ENCODE measurements at regions not wholly inside any gene's neighbourhood (a gene's known extent, or its start where the extent isn't known, plus 50 kb on each side); places are given as distances from the start of the nearest gene placed in this dataset.

- peaks cover 0 to 2% (median 0%) of the 10 kb centered on the region in 3 donors for H3K9me3 Mint-ChIP-seq
- H3K27me3 Mint-ChIP-seq: no peaks in the 10 kb centered on the region
- no peak overlapping the region for H3K4me3 Mint-ChIP-seq
- H3K36me3 Mint-ChIP-seq: peaks cover 6% of the 10 kb centered on the region
- H3K27ac Mint-ChIP-seq: no peak overlapping the region
- no peaks in the 10 kb centered on the region for H3K4me1 Mint-ChIP-seq
Observed at GRCh38 chr21:17738176-17738953, 80.8 kb downstream of the C21orf91 start.

- Mint-ChIP-seq H3K4me3 (no peak overlapping the region), H3K27me3 (no peaks in the 10 kb centered on the region), H3K36me3 (peaks cover 2% of the 10 kb centered on the region), H3K27ac (no peak overlapping the region), H3K9me3 (peaks cover 0 to 2% (median 0%) of the 10 kb centered on the region in 3 donors), H3K4me1 (no peaks in the 10 kb centered on the region)
Observed at GRCh38 chr21:17736072-17736471, 83.1 kb downstream of the C21orf91 start.

GRCh38 chr21:17733209-17733608, 85.9 kb downstream of the C21orf91 start:
- no peaks in the 10 kb centered on the region for H3K27me3 Mint-ChIP-seq
- no peaks in the 10 kb centered on the region for H3K9me3 Mint-ChIP-seq
- H3K27ac Mint-ChIP-seq: no peak overlapping the region
- no peak overlapping the region for H3K4me3 Mint-ChIP-seq
- H3K36me3 Mint-ChIP-seq: no peaks in the 10 kb centered on the region
- peaks cover 0 to 4% (median 2%) of the 10 kb centered on the region in 3 donors for H3K4me1 Mint-ChIP-seq

GRCh38 chr21:17732306-17732705, 86.8 kb downstream of the C21orf91 start:
- Mint-ChIP-seq H3K4me3 (no peak overlapping the region), H3K4me1 (peaks cover 0 to 4% (median 2%) of the 10 kb centered on the region in 3 donors), H3K36me3 (no peaks in the 10 kb centered on the region), H3K27ac (no peak overlapping the region), H3K9me3 (no peaks in the 10 kb centered on the region), H3K27me3 (no peaks in the 10 kb centered on the region)

GRCh38 chr21:17731554-17731953, 87.6 kb downstream of the C21orf91 start:
- H3K27me3 Mint-ChIP-seq: no peaks in the 10 kb centered on the region
- no peak overlapping the region for H3K27ac Mint-ChIP-seq
- peaks cover 0 to 4% (median 2%) of the 10 kb centered on the region in 3 donors for H3K4me1 Mint-ChIP-seq
- H3K36me3 Mint-ChIP-seq: no peaks in the 10 kb centered on the region
- no peak overlapping the region for H3K4me3 Mint-ChIP-seq
- H3K9me3 Mint-ChIP-seq: no peaks in the 10 kb centered on the region

GRCh38 chr21:17730782-17731181, 88.4 kb downstream of the C21orf91 start:
- Mint-ChIP-seq H3K4me1 (peaks cover 0 to 4% (median 2%) of the 10 kb centered on the region in 3 donors), H3K4me3 (no peak overlapping the region), H3K27me3 (no peaks in the 10 kb centered on the region), H3K27ac (no peak overlapping the region), H3K36me3 (no peaks in the 10 kb centered on the region), H3K9me3 (no peaks in the 10 kb centered on the region)

DNA sequence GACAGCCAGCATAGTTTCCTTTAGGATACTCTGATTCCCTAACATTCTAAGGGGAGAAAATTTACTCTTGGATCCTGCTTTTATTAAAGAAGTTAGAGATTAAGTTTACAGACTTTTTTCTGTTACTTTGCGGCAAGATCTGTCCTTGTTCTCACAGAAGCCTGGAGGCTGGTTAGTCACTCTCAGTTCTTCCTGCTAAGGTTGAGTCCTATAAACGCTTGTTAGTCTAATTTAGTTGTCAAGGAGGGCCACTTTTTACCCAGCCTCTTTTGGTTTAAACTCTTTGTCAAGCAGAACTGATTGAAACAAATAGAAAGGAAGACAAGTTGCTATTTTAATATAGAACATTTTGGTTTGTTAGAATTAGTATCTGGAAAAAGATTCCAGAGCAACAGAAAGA, 89.7 kb downstream of the C21orf91 start:
- no peaks in the 10 kb centered on the region for H3K9me3 Mint-ChIP-seq
- H3K27me3 Mint-ChIP-seq: no peaks in the 10 kb centered on the region
- no peaks in the 10 kb centered on the region for H3K36me3 Mint-ChIP-seq
- no peak overlapping the region for H3K4me3 Mint-ChIP-seq
- H3K27ac Mint-ChIP-seq: no peak overlapping the region
- H3K4me1 Mint-ChIP-seq: peaks cover 0 to 4% (median 2%) of the 10 kb centered on the region in 3 donors

- Mint-ChIP-seq H3K27ac (no peak overlapping the region), H3K27me3 (no peaks in the 10 kb centered on the region), H3K36me3 (no peaks in the 10 kb centered on the region), H3K4me1 (peaks cover 0 to 4% (median 2%) of the 10 kb centered on the region in 3 donors), H3K9me3 (no peaks in the 10 kb centered on the region), H3K4me3 (no peak overlapping the region)
Observed at GRCh38 chr21:17727361-17727760, 91.8 kb downstream of the C21orf91 start.

- no peaks in the 10 kb centered on the region for H3K9me3 Mint-ChIP-seq
- no peak overlapping the region for H3K27ac Mint-ChIP-seq
- peaks cover 0 to 4% (median 2%) of the 10 kb centered on the region in 3 donors for H3K4me1 Mint-ChIP-seq
- no peak overlapping the region for H3K4me3 Mint-ChIP-seq
- H3K36me3 Mint-ChIP-seq: no peaks in the 10 kb centered on the region
- no peaks in the 10 kb centered on the region for H3K27me3 Mint-ChIP-seq
Observed at GRCh38 chr21:17726047-17726829, 92.9 kb downstream of the C21orf91 start.

GRCh38 chr21:17725339-17725738, 93.8 kb downstream of the C21orf91 start:
- H3K27ac Mint-ChIP-seq: no peak overlapping the region

DNA sequence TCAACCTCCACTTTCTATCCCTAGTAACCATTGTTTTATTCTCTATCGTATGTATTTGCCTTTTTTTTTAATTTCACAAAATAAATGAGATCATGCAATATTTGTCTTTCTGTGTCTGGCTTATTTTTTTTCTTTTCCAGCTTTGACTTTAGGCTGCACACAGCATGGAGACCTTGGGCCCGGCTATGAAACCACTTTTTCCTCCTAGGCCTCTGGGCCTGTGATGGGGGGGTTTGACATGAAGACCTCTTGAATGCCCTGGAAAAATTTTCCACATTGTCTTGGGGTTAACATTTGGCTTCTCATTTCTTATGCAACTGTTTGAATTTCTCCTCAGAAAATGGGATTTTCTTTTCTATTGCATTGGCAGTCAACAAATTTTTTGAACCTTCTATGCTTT, 100.2 kb upstream of the BTG3 start:
- Mint-ChIP-seq H3K4me1 (peaks cover 0 to 11% (median 0%) of the 10 kb centered on the region in 3 donors), H3K4me3 (no peak overlapping the region), H3K9me3 (peaks cover 3 to 9% (median 6%) of the 10 kb centered on the region in 3 donors)

More at GRCh38 chr21:17725339-17725738, 93.8 kb downstream of the C21orf91 start:
- Mint-ChIP-seq H3K4me3 (no peak overlapping the region), H3K4me1 (no peaks in the 10 kb centered on the region), H3K36me3 (no peaks in the 10 kb centered on the region), H3K27me3 (no peaks in the 10 kb centered on the region), H3K9me3 (no peaks in the 10 kb centered on the region)

GRCh38 chr21:17711896-17712295, 99.2 kb upstream of the BTG3 start:
- Mint-ChIP-seq H3K27ac (no peak overlapping the region), H3K4me1 (peaks cover 0 to 11% (median 0%) of the 10 kb centered on the region in 3 donors), H3K36me3 (peaks cover 3% of the 10 kb centered on the region), H3K4me3 (no peak overlapping the region), H3K9me3 (peaks cover 3 to 9% (median 6%) of the 10 kb centered on the region in 3 donors), H3K27me3 (no peaks in the 10 kb centered on the region)

More for the DNA sequence above, 100.2 kb upstream of the BTG3 start:
- peaks cover 4% of the 10 kb centered on the region for H3K36me3 Mint-ChIP-seq
- H3K27me3 Mint-ChIP-seq: no peaks in the 10 kb centered on the region
- H3K27ac Mint-ChIP-seq: no peak overlapping the region

DNA sequence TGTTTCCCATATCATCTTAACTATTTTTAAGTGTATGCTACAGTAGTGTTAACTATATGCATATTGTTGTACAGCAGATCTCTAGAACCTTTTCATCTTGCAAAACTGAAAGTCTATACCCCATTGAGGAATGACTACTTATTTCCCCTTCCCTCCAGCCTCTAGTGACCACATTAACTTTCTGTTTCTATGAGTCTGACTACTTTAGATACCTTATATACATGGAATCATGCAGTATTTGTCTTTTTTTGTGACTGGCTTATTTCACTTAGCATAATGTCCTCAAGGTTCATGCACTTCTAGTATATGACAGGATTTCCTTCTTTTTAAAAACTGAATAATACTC, 96.5 kb upstream of the BTG3 start:
- peaks cover 3% of the 10 kb centered on the region for H3K36me3 Mint-ChIP-seq
- no peak overlapping the region for H3K4me3 Mint-ChIP-seq
- peaks cover 2 to 9% (median 6%) of the 10 kb centered on the region in 3 donors for H3K9me3 Mint-ChIP-seq
- H3K27me3 Mint-ChIP-seq: no peaks in the 10 kb centered on the region
- peaks cover 0 to 11% (median 0%) of the 10 kb centered on the region in 3 donors for H3K4me1 Mint-ChIP-seq
- no peak overlapping the region for H3K27ac Mint-ChIP-seq

DNA sequence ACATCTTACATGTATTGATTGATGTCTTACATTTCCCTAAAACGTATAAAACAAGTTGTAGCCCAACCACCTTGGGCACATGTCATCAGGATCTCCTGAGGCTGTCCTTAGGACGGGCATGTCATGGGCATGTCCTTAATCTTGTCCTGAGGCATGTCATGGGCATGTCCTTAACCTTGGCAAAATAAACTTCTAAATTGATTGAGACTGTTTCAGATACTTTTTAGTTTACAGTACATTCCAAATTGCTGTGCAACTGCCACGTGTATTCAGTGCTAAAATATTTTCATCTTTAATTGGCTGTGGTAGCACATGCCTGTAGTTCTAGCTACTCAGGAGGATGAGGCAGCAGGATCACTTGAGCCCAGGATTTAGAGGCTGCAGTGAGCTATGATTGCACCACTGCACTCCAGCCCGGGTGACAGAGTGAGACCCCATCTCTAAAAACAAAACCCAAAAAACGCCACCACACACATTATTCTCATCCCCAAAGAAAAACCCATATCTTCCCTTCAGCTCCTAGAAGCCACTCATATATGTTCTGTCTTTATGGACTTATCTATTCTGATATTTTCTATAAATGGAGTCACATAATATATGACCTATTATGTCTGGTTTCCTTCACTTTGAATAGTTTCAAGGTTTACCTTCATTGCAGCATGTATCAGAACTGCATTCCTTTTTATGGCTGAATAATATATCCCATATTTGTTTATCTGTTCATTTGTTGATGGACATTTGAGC, 96.0 kb upstream of the BTG3 start:
- Mint-ChIP-seq H3K27me3 (no peaks in the 10 kb centered on the region), H3K4me1 (peaks cover 0 to 11% (median 0%) of the 10 kb centered on the region in 3 donors), H3K4me3 (no peak overlapping the region), H3K9me3 (peaks cover 4 to 9% (median 6%) of the 10 kb centered on the region in 3 donors), H3K36me3 (peaks cover 6% of the 10 kb centered on the region), H3K27ac (no peak overlapping the region)
